ENCODE measurements at regions not wholly inside any gene's neighbourhood (a gene's known extent, or its start where the extent isn't known, plus 50 kb on each side); places are given as distances from the start of the nearest gene placed in this dataset.
A peak's percentile ranks its signal among the peaks of the same experiment; 100 is the strongest.
"Not testable (repeated sequence)": the region's sequence is repeated elsewhere in the genome, so short reads cannot be mapped to it uniquely, and the experiment has no call there.

DNA sequence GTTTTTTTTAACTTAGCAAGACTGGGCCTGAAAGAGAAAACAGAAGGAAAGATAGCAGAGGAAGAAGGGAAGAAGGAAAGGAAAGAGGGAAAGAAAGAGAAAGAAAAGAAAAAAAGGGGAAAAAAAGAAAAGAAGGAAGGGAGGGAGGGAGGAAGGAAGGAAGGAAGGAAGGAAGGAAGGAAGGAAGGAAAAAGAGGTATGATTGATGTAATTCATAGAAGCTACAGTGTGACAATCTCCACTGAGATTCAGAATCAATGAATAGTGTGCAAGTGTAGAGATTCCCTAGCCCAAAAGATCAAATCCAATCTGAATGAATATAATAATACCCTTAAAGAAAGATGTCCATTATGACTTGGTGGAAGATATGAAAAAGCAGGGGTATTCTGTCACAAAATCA is 126.9 kb upstream of the DNAJC10 start:
- ATAC-seq (ENCODE audit: poor library complexity): no peak
- no peak for DNase-seq
- intact Hi-C loops (cut with DNase I): loop anchor here (10.0 kb wide), 1 partner anchor 124 kb away; no protein-coding TSS in a partner anchor

DNA sequence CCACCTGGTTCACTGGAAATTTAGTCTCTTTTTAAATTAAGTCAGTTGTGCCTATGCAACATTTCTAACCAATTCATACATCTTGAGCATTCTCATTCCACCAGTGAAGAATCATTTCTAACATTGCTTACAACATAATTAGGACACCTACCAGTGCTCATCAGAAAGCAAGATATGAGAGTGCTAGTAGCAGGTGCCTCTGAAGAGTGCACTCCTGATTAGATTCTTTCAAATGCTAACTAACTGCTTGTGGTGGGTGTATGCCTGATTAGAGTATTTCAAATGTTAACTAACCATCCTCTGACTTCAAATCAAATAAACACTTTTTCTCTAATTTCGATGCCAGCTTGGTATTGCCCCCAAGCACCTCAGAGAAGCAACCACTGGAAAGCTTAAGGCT is 124.3 kb upstream of the DNAJC10 start:
- ATAC-seq (ENCODE audit: poor library complexity) (no peak), DNase-seq (no peak)
- intact Hi-C loops (cut with DNase I): no loop called here

DNA sequence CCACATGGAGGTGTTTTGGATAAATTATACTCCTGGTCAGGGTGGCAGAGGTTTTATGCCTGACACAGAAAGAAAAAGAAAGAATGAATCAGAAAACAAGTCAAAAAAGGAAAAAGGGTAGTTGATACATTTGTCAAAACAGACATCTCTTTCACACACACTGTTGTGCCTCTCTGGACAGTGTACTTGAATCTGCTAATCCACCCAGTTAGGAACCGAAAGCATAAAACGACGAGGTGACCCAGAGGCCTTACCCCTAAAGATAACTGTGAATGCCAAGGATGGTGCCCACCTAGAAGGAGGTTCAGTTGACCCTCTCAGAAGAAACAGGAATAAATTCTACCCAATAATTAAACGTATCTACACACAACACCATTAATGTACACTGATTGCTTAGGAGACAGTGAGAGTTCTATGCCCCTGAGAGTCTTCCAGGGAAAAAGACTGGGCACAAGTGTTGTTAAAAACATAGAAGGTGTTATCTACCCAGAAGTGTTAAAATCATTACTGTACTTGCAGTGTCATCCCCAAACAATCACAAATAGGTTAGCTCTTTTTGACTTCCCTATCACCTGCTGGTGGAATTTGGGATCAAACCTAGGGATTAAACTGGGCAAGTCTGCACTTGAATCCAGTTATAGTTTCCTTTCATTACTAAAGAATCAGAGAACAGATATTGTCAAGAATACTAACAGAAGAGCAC is 123.2 kb upstream of the DNAJC10 start:
- ATAC-seq (ENCODE audit: poor library complexity) (no peak), DNase-seq (no peak)
- intact Hi-C loops (cut with DNase I): no loop called here

DNA sequence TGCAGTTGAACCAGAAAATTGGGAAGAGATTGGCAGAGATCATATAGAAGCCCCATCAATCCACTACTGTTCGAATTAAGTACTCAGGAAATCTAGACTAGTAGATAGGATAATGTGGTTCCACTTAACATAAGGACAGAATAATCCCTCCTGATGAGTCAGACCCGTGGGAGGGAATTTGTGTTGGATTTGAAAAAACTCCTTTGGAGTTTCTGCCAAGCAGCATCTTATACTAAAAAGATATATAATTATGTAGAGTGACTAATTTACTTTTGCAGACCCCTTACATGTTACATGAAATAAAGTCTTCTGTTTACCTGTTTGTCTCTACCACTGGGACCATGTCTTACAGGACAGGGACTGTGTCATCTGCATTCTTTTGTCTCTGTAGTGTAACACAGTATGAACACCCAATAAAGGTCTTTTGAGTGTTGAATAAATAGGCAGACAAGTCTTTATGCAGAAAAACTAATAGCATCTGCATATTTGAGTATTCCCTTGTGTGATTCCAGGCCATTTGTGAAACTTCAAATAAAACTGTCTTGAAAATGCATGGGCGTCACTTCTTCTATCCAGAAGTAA is 122.6 kb upstream of the DNAJC10 start:
- ATAC-seq (ENCODE audit: poor library complexity): no peak
- no peak for DNase-seq
- intact Hi-C loops (cut with DNase I): no loop called here

DNA sequence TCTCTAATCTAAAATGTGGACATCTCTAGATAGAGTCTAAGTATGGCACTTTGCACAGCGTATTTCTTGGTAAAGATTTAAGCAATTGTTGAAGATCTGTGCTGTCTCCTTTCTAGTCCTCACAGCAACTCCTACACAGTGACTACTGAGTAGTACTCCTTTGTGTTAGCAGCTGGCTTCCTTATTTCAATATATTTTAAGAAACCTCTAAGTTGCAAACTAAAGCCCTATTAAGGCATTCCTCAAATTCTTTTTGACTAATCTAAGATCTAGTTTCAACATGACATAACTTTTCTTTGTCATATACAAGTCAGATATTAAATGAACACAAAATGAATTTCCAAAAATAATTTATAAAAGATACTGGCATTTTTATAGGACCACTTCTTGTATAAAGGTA is 121.8 kb upstream of the DNAJC10 start:
- DNase-seq (no peak), ATAC-seq (ENCODE audit: poor library complexity) (no peak)
- intact Hi-C loops (cut with DNase I): no loop called here

DNA sequence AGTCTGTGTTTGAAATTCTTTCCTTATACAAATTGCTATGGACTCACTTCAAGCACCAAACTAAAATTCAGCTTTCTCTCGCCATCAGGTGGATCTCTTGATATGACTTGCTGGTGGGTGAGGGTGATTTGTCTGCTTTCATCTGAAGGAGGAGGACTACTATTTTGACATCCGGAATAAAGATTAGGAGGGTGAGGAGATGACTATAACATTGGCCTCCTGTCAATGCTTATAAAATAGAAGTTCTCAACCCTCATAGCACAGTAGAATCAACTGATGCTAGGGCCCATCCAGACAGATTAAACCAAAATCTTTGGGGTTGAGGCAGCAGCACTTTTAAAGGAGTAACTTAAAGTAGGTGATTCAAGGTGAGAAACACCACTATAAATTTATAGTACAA is 120.4 kb upstream of the DNAJC10 start:
- no peak for DNase-seq
- intact Hi-C loops (cut with DNase I): no loop called here
- peak; percentile 31 for ATAC-seq (ENCODE audit: poor library complexity)

DNA sequence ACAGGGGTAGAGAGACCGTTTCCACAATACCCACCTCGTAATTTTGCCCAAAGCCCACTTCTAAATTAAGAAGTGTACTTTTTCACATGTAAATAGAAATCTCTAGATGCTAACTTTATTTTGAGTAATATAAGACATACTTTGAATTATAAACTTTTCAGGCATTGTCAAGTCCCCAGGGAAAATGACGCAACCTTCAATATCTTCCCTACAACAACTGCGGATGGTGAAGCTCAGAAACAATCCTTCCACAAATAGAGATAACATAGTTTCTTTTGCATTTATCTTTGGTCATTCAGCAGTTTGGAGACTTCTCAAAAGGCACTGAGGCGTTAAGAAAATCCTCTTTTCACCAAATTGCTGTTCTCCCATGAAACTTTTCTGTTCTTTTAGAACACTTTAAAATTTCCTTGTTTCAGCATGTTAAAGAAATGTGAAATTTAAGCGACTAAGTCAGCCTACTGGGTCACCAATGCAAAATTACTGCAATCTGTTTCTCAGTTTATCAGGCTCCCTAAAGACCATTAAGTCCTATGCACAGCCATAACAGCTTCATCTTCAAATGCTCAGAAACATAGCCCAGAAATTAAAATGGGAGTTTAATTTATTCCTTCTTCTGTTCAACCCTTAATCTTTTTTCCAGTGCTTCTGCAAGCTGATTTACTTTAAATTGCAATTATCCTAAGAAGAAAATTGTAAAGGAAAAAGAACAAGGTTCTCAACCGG is 118.3 kb upstream of the DNAJC10 start:
- no peak for ATAC-seq (ENCODE audit: poor library complexity)
- intact Hi-C loops (cut with DNase I): no loop called here
- DNase-seq: no peak

DNA sequence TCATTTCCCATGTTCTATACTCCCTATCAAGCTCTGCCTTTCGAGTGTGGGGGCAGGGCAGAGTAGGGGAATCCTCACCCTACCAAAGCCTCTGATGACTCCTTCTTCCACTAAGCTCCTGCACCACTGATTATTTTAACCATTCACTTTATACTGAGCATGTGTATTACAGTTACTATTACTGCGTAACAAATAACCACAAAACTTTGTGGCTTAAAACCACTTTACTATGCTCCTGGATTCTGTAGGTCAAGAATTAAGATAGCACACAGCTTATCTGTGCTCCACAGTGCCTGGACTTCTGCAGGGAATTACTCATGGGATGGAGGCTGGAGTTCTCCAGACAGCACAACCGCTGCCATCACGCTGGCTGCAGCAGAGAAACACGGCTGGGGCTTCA is 117.4 kb upstream of the DNAJC10 start:
- intact Hi-C loops (cut with DNase I): no loop called here
- DNase-seq (no peak), ATAC-seq (ENCODE audit: poor library complexity) (no peak)

DNA sequence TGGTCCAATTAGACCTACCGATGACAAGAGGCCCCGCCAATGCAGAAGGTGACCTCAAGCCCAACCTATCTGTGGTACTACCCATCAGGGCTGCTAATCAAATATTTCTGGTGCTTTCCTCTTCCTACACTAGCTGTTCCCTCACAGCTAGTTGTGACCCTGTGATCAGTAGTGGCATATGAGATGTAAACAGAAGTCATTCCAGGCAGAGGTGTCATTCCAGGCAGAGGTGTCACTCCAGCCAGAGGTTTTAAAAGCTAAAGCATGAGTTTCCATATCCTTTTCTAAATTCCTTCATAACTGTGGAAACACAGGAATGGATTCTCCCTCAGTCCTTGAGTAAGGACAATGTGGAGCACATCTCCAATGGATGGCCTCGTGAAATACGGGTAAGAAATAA is 110.9 kb upstream of the DNAJC10 start:
- ATAC-seq (ENCODE audit: poor library complexity) (no peak), DNase-seq (no peak)
- intact Hi-C loops (cut with DNase I): no loop called here

DNA sequence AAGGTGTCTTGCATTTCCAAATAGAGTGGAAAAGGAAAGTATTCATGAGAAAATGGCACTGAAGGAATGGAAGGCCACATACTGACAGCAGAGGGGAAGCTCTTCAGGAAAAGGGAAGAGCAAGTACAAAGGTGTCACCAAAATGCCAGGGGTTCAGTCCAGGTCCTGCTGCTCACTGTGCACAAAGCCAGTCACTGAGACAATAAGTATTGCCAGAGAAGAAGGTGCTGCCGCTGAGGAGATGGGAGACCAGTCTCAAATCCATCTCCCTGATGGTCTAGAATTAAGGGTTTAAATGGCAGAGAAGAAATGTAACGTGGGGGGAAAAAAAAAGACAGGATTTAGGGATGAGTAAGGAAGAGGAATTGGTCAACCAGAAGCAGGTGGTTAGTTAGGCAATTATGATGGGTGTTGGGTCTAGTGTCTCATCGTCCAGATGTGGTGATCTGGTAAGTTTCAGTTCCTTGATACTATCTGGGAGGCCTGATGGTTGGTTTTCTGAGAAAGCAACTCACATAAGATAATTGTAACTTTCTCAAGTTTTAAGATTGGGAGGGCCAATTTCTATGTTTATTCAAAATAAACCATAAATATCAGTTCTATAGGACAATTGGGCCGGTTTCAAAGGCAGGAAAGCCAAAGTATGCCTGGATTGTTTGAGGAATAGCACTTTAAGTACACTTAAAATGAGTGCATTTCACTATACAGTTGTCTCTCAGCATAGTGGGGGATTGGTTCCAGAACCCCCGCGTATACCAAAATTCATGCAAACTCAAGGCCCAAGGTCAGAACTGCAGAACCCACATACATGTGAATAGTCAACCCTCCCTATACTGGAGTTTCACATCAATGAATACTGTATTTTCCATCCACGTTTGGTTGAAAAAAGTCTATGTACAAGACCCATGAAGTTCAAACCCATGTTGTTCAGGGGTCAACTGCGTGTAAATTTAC is 109.1 kb upstream of the DNAJC10 start:
- DNase-seq: no peak
- no peak for ATAC-seq (ENCODE audit: poor library complexity)
- intact Hi-C loops (cut with DNase I): no loop called here

DNA sequence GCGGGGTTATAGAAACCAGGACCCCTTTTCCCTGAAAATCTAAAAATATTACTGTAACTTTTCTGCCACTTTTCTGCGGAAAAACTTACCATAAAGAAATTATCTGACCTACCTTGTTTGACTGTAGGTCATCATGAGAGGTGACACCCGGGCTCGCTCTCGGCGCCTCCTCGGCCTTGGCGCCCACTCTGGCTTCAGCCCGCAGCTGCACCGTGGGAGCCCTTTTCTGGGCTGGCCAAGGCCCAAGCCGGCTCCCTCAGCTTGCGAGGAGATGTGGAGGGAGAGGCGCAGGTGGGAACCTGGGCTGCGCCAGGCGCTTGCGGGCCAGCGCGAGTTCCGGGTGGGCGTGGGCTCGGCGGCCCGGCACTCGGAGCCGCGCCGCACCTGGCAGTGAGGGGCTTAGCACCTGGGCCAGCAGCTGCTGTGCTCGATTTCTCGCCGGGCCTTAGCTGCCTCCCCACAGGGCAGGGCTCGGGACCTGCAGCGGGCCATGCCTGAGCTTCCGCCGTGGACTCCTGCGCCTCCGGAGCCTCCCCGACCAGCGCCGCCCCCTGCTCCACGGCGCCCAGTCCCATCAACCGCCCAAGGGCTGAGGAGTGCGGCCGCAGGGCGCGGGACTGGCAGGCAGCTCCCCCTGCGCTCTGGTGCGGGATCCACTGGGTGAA is 107.7 kb upstream of the DNAJC10 start:
- intact Hi-C loops (cut with DNase I): no loop called here
- no peak for DNase-seq
- no peak for ATAC-seq (ENCODE audit: poor library complexity)

DNA sequence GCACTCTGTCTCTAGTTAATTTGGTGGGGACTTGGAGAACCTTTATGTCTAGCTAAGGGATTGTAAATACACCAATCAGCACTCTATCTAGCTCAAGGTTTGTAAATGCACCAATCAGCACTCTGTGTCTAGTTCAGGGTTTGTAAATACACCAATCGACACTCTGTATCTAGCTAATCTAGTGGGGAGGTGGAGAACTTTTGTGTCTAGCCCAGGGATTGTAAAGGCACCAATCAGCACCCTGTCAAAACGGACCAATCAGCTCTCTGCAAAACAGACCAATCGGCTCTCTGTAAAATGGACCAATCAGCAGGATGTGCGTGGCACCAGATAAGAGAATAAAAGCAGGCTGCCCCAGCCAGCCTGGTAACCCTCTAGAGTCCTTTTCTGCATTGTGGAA is 107.1 kb upstream of the DNAJC10 start:
- ATAC-seq (ENCODE audit: poor library complexity); DNase-seq; intact Hi-C loops (cut with DNase I): not testable (repeated sequence)

DNA sequence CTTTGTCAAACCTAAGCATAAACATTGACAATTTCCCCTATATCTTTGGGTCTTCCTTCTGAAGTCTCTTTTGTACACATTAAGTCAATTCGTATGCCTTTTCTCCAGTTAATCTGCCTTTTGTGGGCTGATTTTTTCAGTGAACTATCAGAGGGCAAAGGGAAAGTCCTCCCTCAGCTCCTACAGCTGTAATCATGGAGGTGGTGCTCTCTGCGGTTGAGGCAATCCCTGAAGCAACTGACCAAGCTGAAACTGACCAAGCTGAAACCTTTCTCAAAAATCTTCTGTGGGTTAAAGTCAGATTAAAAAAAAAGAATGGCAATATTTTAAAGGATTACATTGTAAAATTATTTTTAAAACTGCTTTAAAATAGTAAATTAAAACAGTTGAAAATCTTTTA is 105.8 kb upstream of the DNAJC10 start:
- DNase-seq (no peak), ATAC-seq (ENCODE audit: poor library complexity) (no peak)
- intact Hi-C loops (cut with DNase I): no loop called here

DNA sequence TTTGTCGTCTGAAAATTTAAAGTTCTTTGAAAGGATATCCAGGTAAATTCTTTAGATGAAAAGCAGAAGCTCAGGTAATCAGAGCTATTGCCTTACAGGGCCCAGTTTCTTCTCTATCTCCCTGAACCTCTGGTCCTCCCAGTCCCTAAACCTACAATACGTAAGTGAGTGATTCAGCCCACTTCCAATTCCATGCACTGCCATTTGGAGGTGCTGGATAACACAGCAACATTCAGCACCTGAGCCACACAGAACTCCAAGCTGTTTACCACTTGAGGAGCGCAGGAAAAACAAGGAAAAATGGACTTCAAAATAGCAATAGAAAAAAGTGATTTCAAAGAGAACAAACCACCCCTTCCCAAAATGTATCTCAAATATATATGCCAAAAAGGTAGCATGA is 105.0 kb upstream of the DNAJC10 start:
- intact Hi-C loops (cut with DNase I): no loop called here
- DNase-seq (no peak), ATAC-seq (ENCODE audit: poor library complexity) (no peak)

DNA sequence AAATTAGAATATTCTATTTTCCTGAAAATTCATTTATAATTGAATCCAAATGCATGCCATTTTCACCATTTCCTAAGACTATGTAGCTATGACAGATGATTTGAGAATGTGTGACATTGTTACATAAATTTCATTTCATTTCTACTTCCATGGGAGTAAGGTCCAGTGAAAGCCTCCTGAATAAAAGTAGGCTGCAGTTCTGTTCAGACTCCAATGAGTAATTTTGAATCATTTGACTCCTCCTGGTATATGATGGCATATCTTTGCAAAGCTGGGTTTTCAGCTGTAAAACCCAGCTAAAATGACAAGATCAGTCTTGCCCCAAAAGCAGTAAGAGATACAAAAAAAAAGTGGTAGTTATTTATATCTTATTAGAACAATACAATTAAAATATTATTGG is 101.0 kb upstream of the DNAJC10 start:
- ATAC-seq (ENCODE audit: poor library complexity): no peak
- intact Hi-C loops (cut with DNase I): no loop called here
- DNase-seq: no peak

DNA sequence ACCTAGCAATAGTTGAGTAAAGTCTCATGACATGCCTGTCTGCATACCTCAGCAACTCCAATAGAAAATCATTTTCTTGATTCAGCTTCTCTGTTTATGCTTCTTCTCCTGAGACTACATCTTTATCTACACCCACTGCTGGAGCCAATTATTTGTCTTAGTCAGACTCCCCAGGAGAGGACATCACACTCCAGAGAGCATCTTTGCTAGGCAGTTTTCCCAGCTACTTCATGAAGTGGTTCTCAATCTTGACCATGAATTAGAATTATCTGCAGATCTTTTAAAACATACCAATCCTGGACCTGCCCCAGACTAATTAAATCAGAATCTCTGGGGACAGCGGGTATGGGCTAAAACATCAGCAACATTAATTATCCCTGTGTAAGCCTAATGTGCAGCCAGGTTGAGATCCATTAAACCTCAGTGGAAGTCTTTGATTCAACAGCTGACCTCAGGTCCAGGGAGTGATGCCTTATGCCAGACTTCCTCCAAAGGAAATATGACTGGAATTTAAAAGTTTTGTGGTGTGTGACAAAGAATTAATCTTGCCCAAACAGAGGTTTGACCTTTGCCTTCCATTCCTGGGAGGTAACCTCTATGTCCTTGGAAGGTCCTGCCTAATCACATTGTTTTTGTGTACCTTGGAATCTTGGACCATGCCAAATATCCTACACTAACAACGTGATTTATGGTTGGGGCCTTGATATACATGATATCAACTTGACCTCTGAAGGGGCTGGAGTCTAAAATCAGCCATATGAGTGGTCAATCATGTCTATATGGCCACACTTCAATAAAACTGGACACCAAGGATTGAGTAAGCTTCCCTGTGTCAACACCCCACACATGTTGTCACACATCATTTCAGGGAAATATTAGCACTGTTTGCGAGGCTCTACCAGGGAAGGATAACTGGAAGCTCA is 99.3 kb upstream of the DNAJC10 start:
- DNase-seq: no peak
- peak; percentile 25 for ATAC-seq (ENCODE audit: poor library complexity)
- intact Hi-C loops (cut with DNase I): no loop called here

DNA sequence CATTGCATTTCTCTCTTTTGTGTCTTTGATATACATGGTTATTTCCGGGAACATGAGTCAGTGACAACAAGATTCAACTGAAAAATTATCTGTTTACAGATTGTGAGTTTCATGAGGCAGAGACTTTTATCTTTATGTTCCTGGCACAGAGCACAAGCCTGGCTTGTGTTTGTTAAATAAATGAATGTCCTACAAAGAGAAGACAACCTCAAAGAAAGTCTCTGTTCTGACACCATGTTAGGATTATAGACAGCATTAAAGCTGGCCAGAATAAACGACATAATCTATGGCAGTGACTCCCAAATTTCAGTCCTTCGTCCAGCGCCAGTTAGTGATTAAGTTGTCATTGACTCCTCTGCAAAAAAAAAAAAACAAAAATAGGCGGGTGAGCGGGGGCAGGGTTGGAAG is 97.4 kb upstream of the DNAJC10 start:
- peak; percentile 50 for ATAC-seq (ENCODE audit: poor library complexity)
- no peak for DNase-seq
- intact Hi-C loops (cut with DNase I): no loop called here

DNA sequence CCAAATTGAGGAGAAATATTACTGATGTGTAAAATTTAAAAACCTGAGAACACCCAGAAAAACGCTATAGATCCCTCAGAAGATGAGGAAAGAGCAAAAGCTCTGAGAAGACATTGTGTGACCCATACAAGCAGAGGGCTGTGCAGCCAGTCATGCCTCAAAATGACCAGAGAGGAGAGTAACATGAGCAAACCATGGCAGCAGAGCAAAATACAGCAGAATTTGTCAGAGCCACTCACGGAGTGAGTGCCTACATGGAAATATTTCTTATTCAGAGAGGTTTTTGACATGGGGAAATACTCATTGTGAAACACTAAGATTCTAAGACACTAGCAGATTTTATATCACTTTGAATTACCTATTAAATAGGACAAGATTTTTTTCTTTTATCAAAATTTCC is 96.8 kb upstream of the DNAJC10 start:
- intact Hi-C loops (cut with DNase I): no loop called here
- ATAC-seq (ENCODE audit: poor library complexity) (no peak), DNase-seq (no peak)

Data from Right ventricle myocardium superior (tissue), 1 donor.